K562 (cell line): ENCODE measurements at regions not wholly inside any gene's neighbourhood (a gene's known extent, or its start where the extent isn't known, plus 50 kb on each side); places are given as distances from the start of the nearest gene placed in this dataset.
A peak's percentile ranks its signal among the peaks of the same experiment; 100 is the strongest.

ENCODE experiments used
- ATAC-seq: fragments of 200-7000 bp; cut with Tn5 transposase; 3 replicates; pipeline ENCODE4 v1.9.1; 2020; ENCODE audit warnings: moderate library complexity
- BruUV-seq: library from RNA; stranded (reverse); fragments of 400-500 nt; replicated peaks from 2 replicates; lab custom pipeline; 2021; lab: Mats Ljungman, UMichigan
- CTCF ChIA-PET: fragments of 300-600 bp; formaldehyde crosslinking; extraction: SDS; loops from one replicate; lab custom pipeline; 2021; ENCODE audit warnings: low intra/inter-chr PET ratio; lab: Yijun Ruan, JAX
- POLR2A ChIA-PET: fragments of 300-600, 350-650 bp; sonication (Branson Sonifier 250); formaldehyde crosslinking; extraction: SDS; loops from one replicate; lab custom pipeline; 2021; ENCODE audit warnings: antibody characterized with exemption, inconsistent platforms; lab: Yijun Ruan, JAX
- DNase-seq, 4 experiments: peaks; one replicate each; pipeline versions ENCODE4 v3.0.0 to v3.0.0-alpha.2; 2011 to 2018; ENCODE audit warnings: low spot score in 3 of 4, mixed read lengths in 3 of 4; ENCODE audit errors: extremely low read depth in 1 of 4
- FAIRE-seq: peaks from 2 replicates; lab custom pipeline; 2011; peaks lifted over from hg19 to GRCh38; lab: Jason Lieb, UNC
- H2AFZ ChIP-seq: 2 replicates; pipeline ENCODE4 v1.6.0; 2011; ENCODE audit warnings: low read depth, low read length, control low read depth, inconsistent platforms
- H3K27ac ChIP-seq: fragments of 200-600 bp; 3 replicates; pipeline ENCODE4 v1.8.0; 2011; ENCODE audit warnings: low read depth, mild to moderate bottlenecking, control low read depth, inconsistent platforms, low read length, moderate library complexity, mixed read lengths; ENCODE audit errors: extremely low read depth
- H3K27me3 ChIP-seq, 2 experiments: fragments of 300-600 bp in 1 of 2; 2 replicates in 1 of 2; 3 replicates in 1 of 2; pipeline versions ENCODE4 v1.6.0 to v1.8.0; 2011; ENCODE audit warnings: inconsistent platforms in 2 of 2, low read length in 2 of 2, mild to moderate bottlenecking in 1 of 2, mixed read lengths in 1 of 2, moderate library complexity in 1 of 2; ENCODE audit not compliant: control insufficient read depth in 2 of 2, insufficient read depth in 2 of 2
- H3K36me3 ChIP-seq: fragments of 300-600 bp; 3 replicates; pipeline ENCODE4 v1.8.0; 2011; ENCODE audit warnings: mild to moderate bottlenecking, low read length, inconsistent platforms; ENCODE audit not compliant: control insufficient read depth, insufficient read depth
- H3K4me1 ChIP-seq, 2 experiments: fragments of 200-600 bp in 1 of 2; replicated peaks in 1 of 2; 2 replicates in 1 of 2; 3 replicates in 1 of 2; pipeline versions ENCODE4 v1.5.1 to v1.8.0; 2011; ENCODE audit warnings: inconsistent platforms in 2 of 2, low read length in 2 of 2, mild to moderate bottlenecking in 1 of 2, mixed read lengths in 1 of 2, moderate library complexity in 1 of 2; ENCODE audit not compliant: control insufficient read depth in 2 of 2, insufficient read depth in 2 of 2
- H3K4me2 ChIP-seq: 2 replicates; pipeline ENCODE4 v1.6.1; 2011; ENCODE audit warnings: low read length, control low read depth, inconsistent platforms, mixed read lengths; ENCODE audit not compliant: insufficient read depth
- H3K4me3 ChIP-seq: fragments of 200-600 bp; sonication (generic), shearing (Covaris generic); 2 replicates; pipeline ENCODE4 v1.5.1; 2016; ENCODE audit warnings: control low read depth, inconsistent platforms
- H3K79me2 ChIP-seq: fragments of 200-600 bp; 3 replicates; pipeline ENCODE4 v1.8.0; 2011; ENCODE audit warnings: low read length, inconsistent platforms; ENCODE audit not compliant: control insufficient read depth, insufficient read depth
- H3K9ac ChIP-seq, 2 experiments: 2 replicates each; pipeline versions ENCODE4 v1.6.0 to v1.6.1; 2011; ENCODE audit warnings: low read depth in 2 of 2, low read length in 2 of 2, control low read depth in 1 of 2, inconsistent platforms in 1 of 2, mild to moderate bottlenecking in 1 of 2, mixed read lengths in 1 of 2; ENCODE audit not compliant: insufficient read depth in 1 of 2
- H3K9me1 ChIP-seq: one replicate; pipeline ENCODE4 v1.6.0; 2011; ENCODE audit warnings: inconsistent platforms, mild to moderate bottlenecking, low read length, moderate library complexity; ENCODE audit not compliant: control insufficient read depth, insufficient read depth
- H3K9me3 ChIP-seq: replicated peaks from 2 replicates; pipeline ENCODE4 v1.5.1; 2011; ENCODE audit warnings: low read depth, low read length, inconsistent platforms; ENCODE audit not compliant: control insufficient read depth, insufficient read depth
- H4K20me1 ChIP-seq: replicated peaks from 2 replicates; pipeline ENCODE4 v1.6.1; 2011; ENCODE audit warnings: low read length, inconsistent platforms, mixed read lengths; ENCODE audit not compliant: control insufficient read depth, insufficient read depth
- BRD9 ChIP-seq: fragments of 450-650 bp; IDR thresholded peaks from 2 replicates; pipeline ENCODE4 v1.6.1; 2018; ENCODE audit warnings: low read depth; ENCODE audit not compliant: partially characterized antibody
- CAMTA2 ChIP-seq: fragments of 250-450 bp; sonication (Bioruptor Pico); conservative IDR thresholded peaks from 2 replicates; pipeline ENCODE4 v1.5.1; 2022
- CREM ChIP-seq: IDR thresholded peaks from 2 replicates; pipeline ENCODE4 v1.6.1; 2014; ENCODE audit warnings: antibody characterized with exemption, low read depth
- KAT2B ChIP-seq: IDR thresholded peaks from one replicate; pipeline ENCODE4 v1.6.1; 2012; ENCODE audit warnings: low read depth, mild to moderate bottlenecking, control low read depth, inconsistent platforms, low read length, moderate library complexity
- MEIS2 ChIP-seq: fragments of 450-650 bp; IDR thresholded peaks from 2 replicates; pipeline ENCODE4 v1.6.1; 2014; ENCODE audit warnings: mild to moderate bottlenecking; ENCODE audit not compliant: partially characterized antibody
- PHB2 ChIP-seq: fragments of 450-650 bp; IDR thresholded peaks from 2 replicates; pipeline ENCODE4 v1.6.1; 2017; ENCODE audit warnings: low read depth
- TAF7 ChIP-seq: fragments of 450-650 bp; IDR thresholded peaks from 2 replicates; pipeline ENCODE4 v1.6.1; 2016; ENCODE audit warnings: missing genetic modification characterization, missing compliant biosample characterization
- XRCC3 ChIP-seq: fragments of 450-650 bp; IDR thresholded peaks from 2 replicates; pipeline ENCODE4 v1.6.1; 2017; ENCODE audit warnings: mild to moderate bottlenecking, moderate library complexity
- ZNF197 ChIP-seq: fragments of 200-800 bp; sonication (Bioruptor generic); IDR thresholded peaks from 2 replicates; pipeline ENCODE4 v1.6.1; 2016; ENCODE audit warnings: low read depth, missing genetic modification characterization, missing compliant biosample characterization
- ZNF717 ChIP-seq: fragments of 250-450 bp; sonication (Bioruptor Pico); IDR thresholded peaks from 2 replicates; pipeline ENCODE4 v1.5.0; 2021
- WGBS: fragments of 100-300 bp; shearing (Covaris generic); methylation state at CpG from one replicate; pipeline ENCODE4 v1.1.6; 2016; ENCODE audit warnings: low coverage, mixed read lengths; ENCODE audit not compliant: insufficient coverage; ENCODE audit errors: missing lambda C conversion rate; 5-methylcytosine and 5-hydroxymethylcytosine counted together
- in situ Hi-C: fragments of 300-500 bp; cut with MboI; formaldehyde crosslinking; loops from 4 replicates; pipeline ENCODE4 v1.15.0; 2018; ENCODE audit warnings: inconsistent platforms, mixed read lengths
- intact Hi-C: fragments of 100-400 bp; cut with micrococcal nuclease; formaldehyde crosslinking; loops from 2 replicates; pipeline ENCODE4 v1.14.2; 2022
- TF ChIP-seq, protein P1 (sequence below): sonication (generic); formaldehyde crosslinking; IDR thresholded peaks from 2 replicates; pipeline ENCODE4 v1.8.0; 2022; ENCODE audit warnings: mild to moderate bottlenecking, missing genetic modification reagents
- TF ChIP-seq, protein P2 (sequence below), 2 experiments: IDR thresholded peaks; 2 replicates each; pipeline ENCODE4 v1.6.1; 2011; ENCODE audit warnings: borderline replicate concordance in 1 of 2, control low read depth in 1 of 2, low read depth in 1 of 2, low read length in 1 of 2, mild to moderate bottlenecking in 1 of 2, mixed read lengths in 1 of 2, moderate library complexity in 1 of 2; ENCODE audit not compliant: insufficient read depth in 1 of 2, insufficient read length in 1 of 2, poor library complexity in 1 of 2, severe bottlenecking in 1 of 2; ENCODE audit errors: extremely low read depth in 1 of 2
- TF ChIP-seq, protein P3 (sequence below): sonication (generic); formaldehyde crosslinking; IDR thresholded peaks from 2 replicates; pipeline ENCODE4 v1.8.1; 2023; ENCODE audit warnings: mild to moderate bottlenecking, missing genetic modification reagents

DNA sequence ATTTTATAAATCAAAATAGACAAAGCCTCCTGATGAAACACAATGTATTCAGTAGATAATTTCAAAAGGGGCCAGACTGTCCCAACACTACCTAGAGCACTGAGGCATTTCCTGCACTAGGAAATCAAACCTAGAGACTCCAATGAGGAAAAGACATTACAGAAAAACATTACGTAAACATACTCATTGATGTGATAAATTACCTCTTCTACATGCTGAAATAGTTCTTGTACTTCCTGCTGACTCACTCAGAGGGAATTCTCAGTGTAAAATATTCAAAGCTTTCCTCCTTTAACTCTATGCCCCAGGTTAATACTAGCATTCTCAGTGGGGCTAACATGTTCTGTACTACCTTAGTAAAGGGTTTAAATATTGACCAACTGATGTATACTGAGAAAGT lies 178.0 kb downstream of the ESM1 start:
- POLR2A ChIA-PET: interaction anchor here (0.7 kb wide), 1 partner anchor 290 kb away, joined by 3 read pairs; the partner anchor contains the start of gene SNX18
- CTCF ChIA-PET: no interaction called here
- Histone ChIP-seq H4K20me1 (no peaks in the 10 kb centered on the region), H3K9me3 (no peaks in the 10 kb centered on the region), H2AFZ (no peak overlapping the region), H3K4me2 (no peak overlapping the region), H3K79me2 (no peaks in the 10 kb centered on the region), H3K4me1 (no peaks in the 10 kb centered on the region), H3K9ac (no peak overlapping the region), H3K27me3 (peaks cover 0 to 12% of the 10 kb centered on the region in 2 experiments; a peak in 2 of 5 replicates), H3K36me3 (no peaks in the 10 kb centered on the region), H3K9me1 (no peaks in the 10 kb centered on the region), H3K27ac (no peak overlapping the region), H3K4me3 (no peak overlapping the region)
- FAIRE-seq (no peak), DNase-seq (no peak), ATAC-seq (no peak)
- intact Hi-C loops (no loop called here), in situ Hi-C loops (no loop called here)
- WGBS: 0% methylated on average over 1 of the region's 1 CpG
- BruUV-seq: no TSS peak
- TF ChIP-seq MEIS2: peak; percentile 11
- TF ChIP-seq XRCC3: no peak

DNA sequence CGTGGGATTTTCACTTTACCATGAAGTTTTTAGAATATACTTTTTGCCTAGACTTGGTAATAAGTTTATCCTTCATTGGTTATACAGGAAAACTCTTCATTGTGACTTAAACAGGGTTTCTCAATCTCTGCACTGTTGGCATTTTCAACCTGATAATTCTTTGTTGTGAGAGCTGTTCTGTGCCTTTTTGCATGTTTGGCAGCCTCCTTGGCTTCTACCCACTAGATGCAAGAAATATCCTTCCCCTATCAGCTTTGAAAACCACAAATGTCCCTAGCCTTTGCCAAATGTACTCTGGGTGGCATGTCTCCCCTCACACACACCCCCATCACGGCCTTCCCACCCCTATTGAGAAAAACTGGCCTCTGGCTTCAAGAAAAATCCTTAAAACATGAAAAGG lies 180.9 kb downstream of the ESM1 start:
- Histone ChIP-seq H3K4me2 (no peak overlapping the region), H3K9me3 (no peaks in the 10 kb centered on the region), H3K9ac (no peak overlapping the region), H3K9me1 (no peaks in the 10 kb centered on the region), H3K27me3 (peaks cover 1 to 13% of the 10 kb centered on the region in 2 experiments; a peak in 2 of 5 replicates), H3K4me1 (no peaks in the 10 kb centered on the region), H2AFZ (no peak overlapping the region), H4K20me1 (no peaks in the 10 kb centered on the region), H3K27ac (no peak overlapping the region), H3K36me3 (no peaks in the 10 kb centered on the region), H3K79me2 (no peaks in the 10 kb centered on the region), H3K4me3 (no peak overlapping the region)
- POLR2A ChIA-PET: no interaction called here
- no peak for DNase-seq
- in situ Hi-C loops (no loop called here), intact Hi-C loops (no loop called here)
- BruUV-seq: no TSS peak
- no peak for FAIRE-seq
- WGBS: 6% methylated on average over 2 of the region's 2 CpGs
- CTCF ChIA-PET: no interaction called here
- no peak for ATAC-seq
- TF ChIP-seq TAF7 (tag) (no peak), XRCC3 (no peak), CREM (no peak), PHB2 (no peak), ZNF197 (CRISPR knock-in tag) (no peak), KAT2B (no peak), CAMTA2 (CRISPR knock-in tag) (no peak), ZNF717 (CRISPR knock-in tag) (no peak), BRD9 (no peak)
- TF ChIP-seq, protein P1, sequence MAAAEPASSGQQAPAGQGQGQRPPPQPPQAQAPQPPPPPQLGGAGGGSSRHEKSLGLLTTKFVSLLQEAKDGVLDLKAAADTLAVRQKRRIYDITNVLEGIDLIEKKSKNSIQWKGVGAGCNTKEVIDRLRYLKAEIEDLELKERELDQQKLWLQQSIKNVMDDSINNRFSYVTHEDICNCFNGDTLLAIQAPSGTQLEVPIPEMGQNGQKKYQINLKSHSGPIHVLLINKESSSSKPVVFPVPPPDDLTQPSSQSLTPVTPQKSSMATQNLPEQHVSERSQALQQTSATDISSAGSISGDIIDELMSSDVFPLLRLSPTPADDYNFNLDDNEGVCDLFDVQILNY: no peak
- TF ChIP-seq, protein P2, sequence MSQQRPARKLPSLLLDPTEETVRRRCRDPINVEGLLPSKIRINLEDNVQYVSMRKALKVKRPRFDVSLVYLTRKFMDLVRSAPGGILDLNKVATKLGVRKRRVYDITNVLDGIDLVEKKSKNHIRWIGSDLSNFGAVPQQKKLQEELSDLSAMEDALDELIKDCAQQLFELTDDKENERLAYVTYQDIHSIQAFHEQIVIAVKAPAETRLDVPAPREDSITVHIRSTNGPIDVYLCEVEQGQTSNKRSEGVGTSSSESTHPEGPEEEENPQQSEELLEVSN (IDR thresholded peaks at IDR 0.05; ENCODE audit: borderline replicate concordance in 1 of 2, extremely low read depth in 1 of 2, insufficient read depth in 1 of 2, insufficient read length in 1 of 2, low read depth in 1 of 2, low read length in 1 of 2, poor library complexity in 1 of 2, severe bottlenecking in 1 of 2): no peak
- TF ChIP-seq, protein P3, sequence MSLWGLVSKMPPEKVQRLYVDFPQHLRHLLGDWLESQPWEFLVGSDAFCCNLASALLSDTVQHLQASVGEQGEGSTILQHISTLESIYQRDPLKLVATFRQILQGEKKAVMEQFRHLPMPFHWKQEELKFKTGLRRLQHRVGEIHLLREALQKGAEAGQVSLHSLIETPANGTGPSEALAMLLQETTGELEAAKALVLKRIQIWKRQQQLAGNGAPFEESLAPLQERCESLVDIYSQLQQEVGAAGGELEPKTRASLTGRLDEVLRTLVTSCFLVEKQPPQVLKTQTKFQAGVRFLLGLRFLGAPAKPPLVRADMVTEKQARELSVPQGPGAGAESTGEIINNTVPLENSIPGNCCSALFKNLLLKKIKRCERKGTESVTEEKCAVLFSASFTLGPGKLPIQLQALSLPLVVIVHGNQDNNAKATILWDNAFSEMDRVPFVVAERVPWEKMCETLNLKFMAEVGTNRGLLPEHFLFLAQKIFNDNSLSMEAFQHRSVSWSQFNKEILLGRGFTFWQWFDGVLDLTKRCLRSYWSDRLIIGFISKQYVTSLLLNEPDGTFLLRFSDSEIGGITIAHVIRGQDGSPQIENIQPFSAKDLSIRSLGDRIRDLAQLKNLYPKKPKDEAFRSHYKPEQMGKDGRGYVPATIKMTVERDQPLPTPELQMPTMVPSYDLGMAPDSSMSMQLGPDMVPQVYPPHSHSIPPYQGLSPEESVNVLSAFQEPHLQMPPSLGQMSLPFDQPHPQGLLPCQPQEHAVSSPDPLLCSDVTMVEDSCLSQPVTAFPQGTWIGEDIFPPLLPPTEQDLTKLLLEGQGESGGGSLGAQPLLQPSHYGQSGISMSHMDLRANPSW (CRISPR knock-in tag): no peak
